Activated naive CD4-positive, alpha-beta T cell treated with anti-CD3 and anti-CD28 coated beads, Interleukin-2, amount 50 U/mL, for 72 hours (primary cell): ENCODE measurements at regions not wholly inside any gene's neighbourhood (a gene's known extent, or its start where the extent isn't known, plus 50 kb on each side); places are given as distances from the start of the nearest gene placed in this dataset.
"Not testable (repeated sequence)": the region's sequence is repeated elsewhere in the genome, so short reads cannot be mapped to it uniquely, and the experiment has no call there.

Experiments used
- ATAC-seq, 2 donors: fragments of 150-1000 bp; cut with Tn5 transposase; 2 replicates each; pipeline ENCODE4 v1.10.0; 2021; ENCODE audit warnings: mild to moderate bottlenecking in 2 of 2, moderate library complexity in 2 of 2
- DNase-seq, 2 donors: peaks; one replicate each; pipeline ENCODE4 v3.0.0; 2021 to 2022; ENCODE audit warnings: low spot score in 2 of 2
- H3K27ac Mint-ChIP-seq, 2 donors: one replicate each; pipeline ENCODE4 v1.8.0; 2022; ENCODE audit warnings: mild to moderate bottlenecking in 2 of 2, mixed read lengths in 2 of 2
- H3K36me3 Mint-ChIP-seq, 2 donors: one replicate each; pipeline ENCODE4 v1.8.0; 2022; ENCODE audit warnings: mixed read lengths in 2 of 2
- H3K9me3 Mint-ChIP-seq, 2 donors: one replicate each; pipeline ENCODE4 v1.8.0; 2022; ENCODE audit warnings: mixed read lengths in 2 of 2

- Mint-ChIP-seq H3K9me3 (peaks cover 10 to 26% of the 10 kb centered on the region in 2 donors), H3K36me3 (peaks cover 6 to 11% of the 10 kb centered on the region in 2 donors), H3K27ac (peak overlapping the region in 1 of 2 donors; percentile 19)
- not testable (repeated sequence) for DNase-seq, ATAC-seq
Measured at GRCh38 chr9:63041710-63042109, 1851.9 kb downstream of the SPATA31A7 start.
